Stimulated activated naive CD8-positive, alpha-beta T cell treated with anti-CD3 and anti-CD28 coated beads, Interleukin-15, Interleukin-2, amounts not matched to agents 100 U/mL and 50 U/mL, for 24 hours (primary cell): ENCODE measurements at regions not wholly inside any gene's neighbourhood (a gene's known extent, or its start where the extent isn't known, plus 50 kb on each side); places are given as distances from the start of the nearest gene placed in this dataset.
"Not testable (repeated sequence)": the region's sequence is repeated elsewhere in the genome, so short reads cannot be mapped to it uniquely, and the experiment has no call there.

ENCODE experiments used
- ATAC-seq: fragments of 150-1000 bp; cut with Tn5 transposase; one replicate; pipeline ENCODE4 v1.10.0; 2021
- DNase-seq: peaks from one replicate; pipeline ENCODE4 v3.0.0; 2021

- no peak for DNase-seq
- ATAC-seq, result no peak
Observed at GRCh38 chr1:102500758-102501157, 504.0 kb upstream of the OLFM3 start.

GRCh38 chr1:102498929-102499328, 502.2 kb upstream of the OLFM3 start:
- no peak for DNase-seq
- no peak for ATAC-seq

GRCh38 chr1:102497810-102498209, 501.1 kb upstream of the OLFM3 start:
- not testable (repeated sequence) for DNase-seq, ATAC-seq

- DNase-seq, result no peak
- no peak for ATAC-seq
Observed at GRCh38 chr1:102472520-102472919, 475.8 kb upstream of the OLFM3 start.

GRCh38 chr1:102470767-102471166, 474.0 kb upstream of the OLFM3 start:
- no peak for ATAC-seq
- DNase-seq, result no peak

- DNase-seq (no peak), ATAC-seq (no peak)
Observed at GRCh38 chr1:102466487-102466886, 469.8 kb upstream of the OLFM3 start.

GRCh38 chr1:102463328-102463727, 466.6 kb upstream of the OLFM3 start:
- DNase-seq (no peak), ATAC-seq (no peak)

- not testable (repeated sequence) for DNase-seq, ATAC-seq
Observed at GRCh38 chr1:102442317-102442716, 445.6 kb upstream of the OLFM3 start.

GRCh38 chr1:102435483-102435882, 438.8 kb upstream of the OLFM3 start:
- ATAC-seq (no peak), DNase-seq (no peak)

- DNase-seq (no peak), ATAC-seq (no peak)
Observed at GRCh38 chr1:102434421-102434820, 437.7 kb upstream of the OLFM3 start.

GRCh38 chr1:102431253-102431652, 434.5 kb upstream of the OLFM3 start:
- ATAC-seq (no peak), DNase-seq (no peak)

GRCh38 chr1:102420034-102420433, 423.3 kb upstream of the OLFM3 start:
- DNase-seq (no peak), ATAC-seq (no peak)
